ENCODE measurements at regions not wholly inside any gene's neighbourhood (a gene's known extent, or its start where the extent isn't known, plus 50 kb on each side); places are given as distances from the start of the nearest gene placed in this dataset.

DNA sequence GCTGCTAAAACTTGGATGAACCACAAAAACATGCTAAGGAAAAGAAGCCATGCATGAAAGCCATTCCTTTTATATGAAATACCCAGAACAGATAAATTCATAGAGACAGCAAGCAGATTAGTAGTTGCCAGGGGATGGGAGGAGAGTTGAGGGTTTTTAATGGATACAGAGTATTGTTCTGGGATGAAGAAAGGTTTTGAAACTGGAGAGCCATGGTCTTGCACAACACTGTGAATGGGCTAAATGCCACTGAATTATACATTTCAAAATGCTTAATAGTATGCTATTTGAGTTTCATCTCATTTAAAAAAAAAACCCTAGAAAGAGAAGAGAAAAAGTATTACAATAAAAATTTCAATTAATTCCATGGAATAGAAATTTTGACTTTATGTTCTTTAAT lies 154.3 kb downstream of the GNAT3 start:
- no peaks in the 10 kb centered on the region for H3K79me2 ChIP-seq (ENCODE audit: insufficient read depth, low read length)
- Mint-ChIP-seq H3K4me1 (ENCODE audit: low read depth, unreplicated experiment) (no peaks in the 10 kb centered on the region), H3K4me3 (ENCODE audit: unreplicated experiment) (no peak overlapping the region), H3K27ac (ENCODE audit: unreplicated experiment) (no peak overlapping the region), H3K27me3 (ENCODE audit: low read depth, unreplicated experiment) (no peaks in the 10 kb centered on the region), H3K36me3 (ENCODE audit: low read depth, unreplicated experiment) (no peaks in the 10 kb centered on the region), H3K9me3 (ENCODE audit: unreplicated experiment) (peaks cover 3% of the 10 kb centered on the region)
- H3K4me2 ChIP-seq (ENCODE audit: low read length), result no peak overlapping the region
- no peaks in the 10 kb centered on the region for H3K27me3 ChIP-seq (ENCODE audit: insufficient read depth, low read length)
- no peaks in the 10 kb centered on the region for H4K20me1 ChIP-seq (ENCODE audit: insufficient read depth, low read length)
- H3K9ac ChIP-seq (ENCODE audit: low read length), result no peak overlapping the region
- DNase-seq (ENCODE audit: low read depth), result no peak
- FAIRE-seq, result no peak
- no peak overlapping the region for H3K27ac ChIP-seq (ENCODE audit: low read depth, low read length)
- TF ChIP-seq, protein P1, sequence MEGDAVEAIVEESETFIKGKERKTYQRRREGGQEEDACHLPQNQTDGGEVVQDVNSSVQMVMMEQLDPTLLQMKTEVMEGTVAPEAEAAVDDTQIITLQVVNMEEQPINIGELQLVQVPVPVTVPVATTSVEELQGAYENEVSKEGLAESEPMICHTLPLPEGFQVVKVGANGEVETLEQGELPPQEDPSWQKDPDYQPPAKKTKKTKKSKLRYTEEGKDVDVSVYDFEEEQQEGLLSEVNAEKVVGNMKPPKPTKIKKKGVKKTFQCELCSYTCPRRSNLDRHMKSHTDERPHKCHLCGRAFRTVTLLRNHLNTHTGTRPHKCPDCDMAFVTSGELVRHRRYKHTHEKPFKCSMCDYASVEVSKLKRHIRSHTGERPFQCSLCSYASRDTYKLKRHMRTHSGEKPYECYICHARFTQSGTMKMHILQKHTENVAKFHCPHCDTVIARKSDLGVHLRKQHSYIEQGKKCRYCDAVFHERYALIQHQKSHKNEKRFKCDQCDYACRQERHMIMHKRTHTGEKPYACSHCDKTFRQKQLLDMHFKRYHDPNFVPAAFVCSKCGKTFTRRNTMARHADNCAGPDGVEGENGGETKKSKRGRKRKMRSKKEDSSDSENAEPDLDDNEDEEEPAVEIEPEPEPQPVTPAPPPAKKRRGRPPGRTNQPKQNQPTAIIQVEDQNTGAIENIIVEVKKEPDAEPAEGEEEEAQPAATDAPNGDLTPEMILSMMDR (IDR thresholded peaks at IDR 0.05; ENCODE audit: insufficient read depth, low read depth, low read length), result no peak
- no peak for TF ChIP-seq EZH2 (IDR thresholded peaks at IDR 0.05; ENCODE audit: insufficient read depth, low read length)
- H2AFZ ChIP-seq (ENCODE audit: low read depth, low read length), result no peak overlapping the region
- H3K4me3 ChIP-seq (ENCODE audit: insufficient read depth, low read depth, low read length), result no peak overlapping the region
- H3K4me1 ChIP-seq (ENCODE audit: insufficient read depth, low read length), result no peaks in the 10 kb centered on the region
- no peaks in the 10 kb centered on the region for H3K36me3 ChIP-seq (ENCODE audit: insufficient read depth, low read length)
- no peaks in the 10 kb centered on the region for H3K9me3 ChIP-seq (ENCODE audit: insufficient read depth, low read depth, low read length)

GRCh38 chr7:80350430-80350829 lies 161.4 kb downstream of the GNAT3 start:
- H2AFZ ChIP-seq (ENCODE audit: low read depth, low read length), result no peak overlapping the region
- no peak overlapping the region for H3K4me3 ChIP-seq (ENCODE audit: insufficient read depth, low read depth, low read length)
- no peaks in the 10 kb centered on the region for H3K36me3 ChIP-seq (ENCODE audit: insufficient read depth, low read length)
- H3K79me2 ChIP-seq (ENCODE audit: insufficient read depth, low read length), result no peaks in the 10 kb centered on the region
- TF ChIP-seq EZH2 (IDR thresholded peaks at IDR 0.05; ENCODE audit: insufficient read depth, low read length), result no peak
- TF ChIP-seq, protein P1 (IDR thresholded peaks at IDR 0.05; ENCODE audit: insufficient read depth, low read depth, low read length), result no peak
- no peaks in the 10 kb centered on the region for H3K36me3 Mint-ChIP-seq (ENCODE audit: low read depth, unreplicated experiment)
- peaks cover 4% of the 10 kb centered on the region for H3K4me1 ChIP-seq (ENCODE audit: insufficient read depth, low read length)
- H3K27ac ChIP-seq (ENCODE audit: low read depth, low read length), result no peak overlapping the region
- H3K4me2 ChIP-seq (ENCODE audit: low read length), result no peak overlapping the region
- no peak for FAIRE-seq
- no peaks in the 10 kb centered on the region for H3K4me1 Mint-ChIP-seq (ENCODE audit: low read depth, unreplicated experiment)
- peaks cover 3% of the 10 kb centered on the region for H3K9me3 Mint-ChIP-seq (ENCODE audit: unreplicated experiment)
- H3K27me3 ChIP-seq (ENCODE audit: insufficient read depth, low read length), result no peaks in the 10 kb centered on the region
- no peak overlapping the region for H3K9ac ChIP-seq (ENCODE audit: low read length)
- no peak for DNase-seq (ENCODE audit: low read depth)
- no peaks in the 10 kb centered on the region for H4K20me1 ChIP-seq (ENCODE audit: insufficient read depth, low read length)
- H3K4me3 Mint-ChIP-seq (ENCODE audit: unreplicated experiment), result no peak overlapping the region
- H3K27me3 Mint-ChIP-seq (ENCODE audit: low read depth, unreplicated experiment), result no peaks in the 10 kb centered on the region
- no peak overlapping the region for H3K27ac Mint-ChIP-seq (ENCODE audit: unreplicated experiment)
- H3K9me3 ChIP-seq (ENCODE audit: insufficient read depth, low read depth, low read length), result no peaks in the 10 kb centered on the region

GRCh38 chr7:80348223-80348622 lies 163.6 kb downstream of the GNAT3 start:
- no peak overlapping the region for H3K27ac Mint-ChIP-seq (ENCODE audit: unreplicated experiment)
- H2AFZ ChIP-seq (ENCODE audit: low read depth, low read length), result no peak overlapping the region
- DNase-seq (ENCODE audit: low read depth) (no peak), FAIRE-seq (no peak)
- no peaks in the 10 kb centered on the region for H3K36me3 ChIP-seq (ENCODE audit: insufficient read depth, low read length)
- no peaks in the 10 kb centered on the region for H3K27me3 ChIP-seq (ENCODE audit: insufficient read depth, low read length)
- no peaks in the 10 kb centered on the region for H3K79me2 ChIP-seq (ENCODE audit: insufficient read depth, low read length)
- no peak overlapping the region for H3K4me3 ChIP-seq (ENCODE audit: insufficient read depth, low read depth, low read length)
- H3K36me3 Mint-ChIP-seq (ENCODE audit: low read depth, unreplicated experiment), result no peaks in the 10 kb centered on the region
- peaks cover 4% of the 10 kb centered on the region for H3K4me1 ChIP-seq (ENCODE audit: insufficient read depth, low read length)
- H3K4me3 Mint-ChIP-seq (ENCODE audit: unreplicated experiment), result no peak overlapping the region
- no peaks in the 10 kb centered on the region for H4K20me1 ChIP-seq (ENCODE audit: insufficient read depth, low read length)
- no peaks in the 10 kb centered on the region for H3K9me3 ChIP-seq (ENCODE audit: insufficient read depth, low read depth, low read length)
- no peaks in the 10 kb centered on the region for H3K9me3 Mint-ChIP-seq (ENCODE audit: unreplicated experiment)
- no peak for TF ChIP-seq EZH2 (IDR thresholded peaks at IDR 0.05; ENCODE audit: insufficient read depth, low read length)
- TF ChIP-seq, protein P1 (IDR thresholded peaks at IDR 0.05; ENCODE audit: insufficient read depth, low read depth, low read length), result no peak
- no peaks in the 10 kb centered on the region for H3K27me3 Mint-ChIP-seq (ENCODE audit: low read depth, unreplicated experiment)
- no peak overlapping the region for H3K27ac ChIP-seq (ENCODE audit: low read depth, low read length)
- no peak overlapping the region for H3K9ac ChIP-seq (ENCODE audit: low read length)
- H3K4me2 ChIP-seq (ENCODE audit: low read length), result no peak overlapping the region
- no peaks in the 10 kb centered on the region for H3K4me1 Mint-ChIP-seq (ENCODE audit: low read depth, unreplicated experiment)

Measured in astrocyte (in vitro differentiated cells and primary cell).